GM21381 (cell line): ENCODE measurements at regions not wholly inside any gene's neighbourhood (a gene's known extent, or its start where the extent isn't known, plus 50 kb on each side); places are given as distances from the start of the nearest gene placed in this dataset.
"Not testable (repeated sequence)": the region's sequence is repeated elsewhere in the genome, so short reads cannot be mapped to it uniquely, and the experiment has no call there.

Source experiments
- ATAC-seq: cut with Tn5 transposase; IDR thresholded peaks from one replicate; pipeline ENCODE4 v1.9.1; 2021; ENCODE audit warnings: mild to moderate bottlenecking, moderate library complexity; ENCODE audit not compliant: unreplicated experiment

GRCh38 chr10:29730969-29731368, 96.2 kb upstream of the SVIL start:
- no peak for ATAC-seq

GRCh38 chr10:29730458-29730857, 95.7 kb upstream of the SVIL start:
- no peak for ATAC-seq

GRCh38 chr10:29728541-29729049, 93.8 kb upstream of the SVIL start:
- ATAC-seq, result no peak

- not testable (repeated sequence) for ATAC-seq
Measured at GRCh38 chr10:29725927-29726326, 91.2 kb upstream of the SVIL start.

GRCh38 chr10:29725133-29725720, 90.5 kb upstream of the SVIL start:
- ATAC-seq, result no peak

- ATAC-seq, result no peak
Measured at GRCh38 chr10:29723726-29724125, 89.0 kb upstream of the SVIL start.

- no peak for ATAC-seq
Measured at GRCh38 chr10:29722777-29723176, 88.0 kb upstream of the SVIL start.

- no peak for ATAC-seq
Measured at GRCh38 chr10:29720149-29720548, 85.4 kb upstream of the SVIL start.

GRCh38 chr10:29719281-29719675, 84.5 kb upstream of the SVIL start:
- no peak for ATAC-seq

- ATAC-seq, result no peak
Measured at GRCh38 chr10:29715296-29715695, 80.5 kb upstream of the SVIL start.

GRCh38 chr10:29714096-29714874, 79.5 kb upstream of the SVIL start:
- no peak for ATAC-seq

GRCh38 chr10:29713450-29713849, 78.7 kb upstream of the SVIL start:
- no peak for ATAC-seq

- ATAC-seq, result no peak
Measured at GRCh38 chr10:29712108-29712507, 77.3 kb upstream of the SVIL start.

- ATAC-seq, result no peak
Measured at GRCh38 chr10:29710128-29710527, 75.4 kb upstream of the SVIL start.

GRCh38 chr10:29709484-29710002, 74.8 kb upstream of the SVIL start:
- ATAC-seq, result no peak

GRCh38 chr10:29703271-29703670, 68.5 kb upstream of the SVIL start:
- ATAC-seq, result no peak

- ATAC-seq, result no peak
Measured at GRCh38 chr10:29702273-29703164, 67.7 kb upstream of the SVIL start.

GRCh38 chr10:29701306-29701705, 66.5 kb upstream of the SVIL start:
- no peak for ATAC-seq

GRCh38 chr10:29699621-29700020, 64.8 kb upstream of the SVIL start:
- ATAC-seq, result no peak

GRCh38 chr10:29698773-29699490, 64.2 kb upstream of the SVIL start:
- no peak for ATAC-seq

- not testable (repeated sequence) for ATAC-seq
Measured at GRCh38 chr10:29696581-29696980, 61.8 kb upstream of the SVIL start.
